ENCODE measurements at regions not wholly inside any gene's neighbourhood (a gene's known extent, or its start where the extent isn't known, plus 50 kb on each side); places are given as distances from the start of the nearest gene placed in this dataset.
"Not testable (repeated sequence)": the region's sequence is repeated elsewhere in the genome, so short reads cannot be mapped to it uniquely, and the experiment has no call there.

DNA sequence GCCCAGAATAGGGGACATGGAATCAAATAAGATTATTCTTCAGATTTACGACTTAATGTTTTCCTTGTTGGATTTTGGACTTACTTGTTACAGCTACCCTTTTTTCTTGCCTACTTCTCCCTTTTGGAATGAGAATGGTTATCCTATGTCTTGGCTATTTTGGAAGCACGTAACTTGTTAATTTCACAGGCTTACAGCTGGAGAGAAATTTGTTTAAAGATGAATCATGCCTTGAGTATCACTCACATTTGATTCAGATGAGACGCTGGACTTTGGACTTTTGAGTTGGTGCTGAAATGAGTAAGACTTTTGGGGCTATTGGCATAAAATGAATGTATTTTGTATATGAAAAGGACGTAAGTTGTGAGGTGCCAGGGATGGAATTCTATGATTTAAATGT, 83.3 kb downstream of the SMPDL3A start:
- peaks cover 1% of the 10 kb centered on the region for H3K27me3 Mint-ChIP-seq
- no peaks in the 10 kb centered on the region for H3K36me3 Mint-ChIP-seq (ENCODE audit: low read depth)
- ChIA-PET CTCF (no interaction called here), POLR2A (no interaction called here)
- ATAC-seq (ENCODE audit: low read depth) (no peak), DNase-seq (no peak)
- no peak overlapping the region for H3K27ac Mint-ChIP-seq
- H3K4me3 Mint-ChIP-seq, result no peak overlapping the region
- H3K9me3 Mint-ChIP-seq, result no peaks in the 10 kb centered on the region
- TF ChIP-seq CTCF (IDR thresholded peaks at IDR 0.05), result no peak
- intact Hi-C loops (cut with micrococcal nuclease), result no loop called here
- no peaks in the 10 kb centered on the region for H3K4me1 Mint-ChIP-seq

GRCh38 chr6:122877302-122877701, 88.2 kb downstream of the SMPDL3A start:
- Mint-ChIP-seq H3K27ac (no peak overlapping the region), H3K36me3 (ENCODE audit: low read depth) (no peaks in the 10 kb centered on the region), H3K27me3 (peaks cover 2% of the 10 kb centered on the region), H3K4me1 (no peaks in the 10 kb centered on the region), H3K4me3 (no peak overlapping the region), H3K9me3 (peaks cover 4% of the 10 kb centered on the region)
- ATAC-seq (ENCODE audit: low read depth) (no peak), DNase-seq (no peak)
- intact Hi-C loops (cut with micrococcal nuclease), result no loop called here
- ChIA-PET CTCF (no interaction called here), POLR2A (no interaction called here)
- no peak for TF ChIP-seq CTCF (IDR thresholded peaks at IDR 0.05)

DNA sequence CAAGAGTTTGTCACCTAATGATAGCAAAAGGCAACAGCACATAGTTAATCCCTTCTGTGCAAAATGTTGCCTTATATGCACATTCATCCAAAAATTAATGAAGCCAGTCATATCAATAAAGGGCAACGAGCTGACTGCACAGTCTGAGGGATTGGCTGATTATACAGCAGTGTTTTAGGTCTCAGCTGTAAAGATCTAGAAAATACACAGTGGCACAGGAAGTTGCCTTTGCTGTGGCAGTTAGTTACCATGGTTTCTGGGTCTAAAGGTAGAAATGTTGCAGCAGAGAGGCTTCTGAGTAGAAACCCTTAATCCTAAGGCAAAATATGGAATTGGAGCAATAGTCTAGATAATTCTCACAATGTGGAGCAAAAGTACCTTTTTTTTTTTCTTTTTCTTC, 89.7 kb downstream of the SMPDL3A start:
- CTCF ChIA-PET, result no interaction called here
- Mint-ChIP-seq H3K27me3 (peaks cover 2% of the 10 kb centered on the region), H3K4me1 (no peaks in the 10 kb centered on the region), H3K4me3 (no peak overlapping the region), H3K9me3 (peaks cover 4% of the 10 kb centered on the region), H3K36me3 (ENCODE audit: low read depth) (no peaks in the 10 kb centered on the region), H3K27ac (no peak overlapping the region)
- DNase-seq (no peak), ATAC-seq (ENCODE audit: low read depth) (no peak)
- no peak for TF ChIP-seq CTCF (IDR thresholded peaks at IDR 0.05)
- intact Hi-C loops (cut with micrococcal nuclease), result no loop called here
- POLR2A ChIA-PET, result no interaction called here

GRCh38 chr6:122886481-122886880, 97.4 kb downstream of the SMPDL3A start:
- H3K27ac Mint-ChIP-seq, result no peak overlapping the region
- H3K4me3 Mint-ChIP-seq, result no peak overlapping the region
- ATAC-seq (ENCODE audit: low read depth) (no peak), DNase-seq (no peak)
- ChIA-PET CTCF (no interaction called here), POLR2A (no interaction called here)
- no peak for TF ChIP-seq CTCF (IDR thresholded peaks at IDR 0.05)
- no peaks in the 10 kb centered on the region for H3K36me3 Mint-ChIP-seq (ENCODE audit: low read depth)
- peaks cover 5% of the 10 kb centered on the region for H3K9me3 Mint-ChIP-seq
- no peaks in the 10 kb centered on the region for H3K4me1 Mint-ChIP-seq
- intact Hi-C loops (cut with micrococcal nuclease), result no loop called here
- peaks cover 2% of the 10 kb centered on the region for H3K27me3 Mint-ChIP-seq

DNA sequence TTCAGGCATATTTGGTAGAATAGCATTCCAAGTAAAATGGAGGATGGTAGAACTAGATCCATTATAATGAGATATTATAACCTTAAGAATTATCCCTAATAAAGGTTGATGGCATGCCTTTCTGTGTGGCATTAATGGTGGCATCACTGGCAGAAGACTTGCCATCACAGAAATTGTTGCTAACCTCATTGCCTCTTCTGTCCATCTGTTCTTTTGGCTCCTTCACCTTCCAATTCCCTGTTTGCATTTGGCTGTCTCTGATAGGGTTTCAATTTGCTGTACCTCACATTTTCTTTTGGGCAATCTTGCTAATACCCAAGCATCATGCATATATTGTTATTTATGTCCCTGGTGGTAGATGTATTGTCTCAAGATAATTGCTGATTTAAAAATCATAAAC, 98.9 kb downstream of the SMPDL3A start:
- no peak overlapping the region for H3K27ac Mint-ChIP-seq
- no peak for DNase-seq

DNA sequence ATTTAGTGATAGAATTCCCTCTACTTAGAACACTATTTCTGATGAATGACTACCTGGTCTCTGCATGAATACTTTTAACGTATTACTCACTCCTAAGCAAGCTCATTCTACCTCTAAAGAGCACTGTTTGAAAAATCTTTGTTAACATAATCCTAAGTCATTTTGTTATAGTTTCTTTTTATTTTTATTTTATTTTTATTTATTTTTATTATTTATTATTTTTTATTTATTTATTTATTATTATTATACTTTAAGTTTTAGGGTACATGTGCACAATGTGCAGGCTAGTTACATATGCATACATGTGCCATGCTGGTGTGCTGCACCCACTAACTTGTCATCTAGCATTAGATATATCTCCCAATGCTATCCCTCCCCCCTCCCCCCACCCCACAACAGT, 99.6 kb downstream of the SMPDL3A start:
- ATAC-seq (ENCODE audit: low read depth); H3K9me3 Mint-ChIP-seq; CTCF ChIA-PET; H3K36me3 Mint-ChIP-seq (ENCODE audit: low read depth); POLR2A ChIA-PET; H3K27ac Mint-ChIP-seq; intact Hi-C loops (cut with micrococcal nuclease); H3K27me3 Mint-ChIP-seq; H3K4me1 Mint-ChIP-seq; DNase-seq; H3K4me3 Mint-ChIP-seq: not testable (repeated sequence)

More for the DNA sequence above, 98.9 kb downstream of the SMPDL3A start:
- Mint-ChIP-seq H3K36me3 (ENCODE audit: low read depth) (no peaks in the 10 kb centered on the region), H3K4me3 (no peak overlapping the region), H3K27me3 (no peaks in the 10 kb centered on the region), H3K4me1 (no peaks in the 10 kb centered on the region), H3K9me3 (peaks cover 8% of the 10 kb centered on the region)
- ChIA-PET POLR2A (no interaction called here), CTCF (no interaction called here)
- no peak for TF ChIP-seq CTCF (IDR thresholded peaks at IDR 0.05)
- no peak for ATAC-seq (ENCODE audit: low read depth)
- intact Hi-C loops (cut with micrococcal nuclease), result no loop called here
